Right lobe of liver (tissue), 6 donors: ENCODE measurements at regions not wholly inside any gene's neighbourhood (a gene's known extent, or its start where the extent isn't known, plus 50 kb on each side); places are given as distances from the start of the nearest gene placed in this dataset.

ENCODE experiments used
- ATAC-seq, 4 donors: fragments of 200-7000 bp; cut with Tn5 transposase; one replicate each; pipeline ENCODE4 v1.9.1; 2020; ENCODE audit warnings: mild to moderate bottlenecking in 4 of 4, moderate library complexity in 4 of 4
- DNase-seq, 3 donors: peaks; one replicate each; pipeline ENCODE4 v3.0.0-alpha.2; 2020
- H3K27ac ChIP-seq, 3 donors: fragments of 200-600 bp; one replicate each; pipeline ENCODE4 v1.8.0; 2022
- H3K27me3 ChIP-seq, 2 donors: fragments of 200-600 bp; one replicate each; pipeline ENCODE4 v1.8.0; 2022
- H3K36me3 ChIP-seq, 4 donors: fragments of 200-600 bp; sonication (generic) in 1 of 4; one replicate each; pipeline versions ENCODE4 v1.5.1 to v1.8.0; 2017 to 2022; ENCODE audit warnings: control low read depth in 1 of 4
- H3K4me1 ChIP-seq, 4 donors: fragments of 200-600 bp; sonication (generic) in 1 of 4; one replicate each; pipeline versions ENCODE4 v1.5.1 to v1.8.0; 2017 to 2022; ENCODE audit warnings: control low read depth in 1 of 4
- H3K4me3 ChIP-seq, 3 donors: fragments of 200-600 bp; one replicate each; pipeline ENCODE4 v1.8.0; 2022
- H3K9me3 ChIP-seq, 4 donors: fragments of 200-600 bp; sonication (generic) in 1 of 4; one replicate each; pipeline versions ENCODE4 v1.5.1 to v1.8.0; 2017 to 2022; ENCODE audit warnings: control low read depth in 1 of 4
- CTCF ChIP-seq, 4 donors: fragments of 200-600 bp in 3 of 4; fragments of 450-650 bp in 1 of 4; IDR thresholded peaks; one replicate each; pipeline versions ENCODE4 v1.5.1 to v1.8.0; 2016 to 2022; ENCODE audit warnings: antibody characterized with exemption in 4 of 4, mild to moderate bottlenecking in 2 of 4
- POLR2A ChIP-seq: fragments of 450-650 bp; IDR thresholded peaks from one replicate; pipeline ENCODE4 v1.6.1; 2017; ENCODE audit warnings: antibody characterized with exemption, mild to moderate bottlenecking
- WGBS: methylation state at CpG from one replicate; pipeline ENCODE4 v1.1.6; 2018; ENCODE audit warnings: low coverage, low lambda C conversion rate; ENCODE audit not compliant: insufficient coverage; ENCODE audit errors: missing lambda C conversion rate; 5-methylcytosine and 5-hydroxymethylcytosine counted together
- intact Hi-C, 2 donors: fragments of 100-400 bp; cut with DNase I; formaldehyde crosslinking; loops; one replicate each; pipeline versions ENCODE4 v1.11.2 to v1.14.1; 2022
- donor health status: DM: no; HTN: yes; CAD: no.
- donor health status: DM: no; HTN: no; CAD: no.
- donor health status: DM: no; HTN: no; CAD: no.
- donor health status: DM: no; HTN: yes; CAD: no.
- donor health status: DM: no; HTN: yes; CAD: no.

- ATAC-seq (no peak), DNase-seq (no peak)
- H3K4me1 ChIP-seq: no peaks in the 10 kb centered on the region
- TF ChIP-seq POLR2A (no peak), CTCF (IDR thresholded peaks at IDR 0.05) (no peak)
- 42% methylated on average over 2 of the region's 2 CpGs for WGBS
- no peaks in the 10 kb centered on the region for H3K36me3 ChIP-seq
- H3K27me3 ChIP-seq: no peaks in the 10 kb centered on the region
- H3K9me3 ChIP-seq: no peaks in the 10 kb centered on the region
- H3K4me3 ChIP-seq: no peak overlapping the region
- H3K27ac ChIP-seq: no peak overlapping the region
- intact Hi-C loops: no loop called here
These were observed 231.9 kb upstream of the BCOR start for GRCh38 chrX:40329616-40330015.

GRCh38 chrX:40327085-40327484 is 229.3 kb upstream of the BCOR start:
- Histone ChIP-seq H3K4me3 (no peak overlapping the region), H3K27ac (no peak overlapping the region), H3K36me3 (no peaks in the 10 kb centered on the region), H3K27me3 (no peaks in the 10 kb centered on the region), H3K4me1 (no peaks in the 10 kb centered on the region), H3K9me3 (no peaks in the 10 kb centered on the region)
- DNase-seq (no peak), ATAC-seq (no peak)
- no peak for TF ChIP-seq CTCF (IDR thresholded peaks at IDR 0.05)
- no peak for TF ChIP-seq POLR2A
- WGBS: 71% methylated on average over 1 of the region's 1 CpG
- intact Hi-C loops: no loop called here

- WGBS: 49% methylated on average over 7 of the region's 8 CpGs
- intact Hi-C loops: no loop called here
- no peaks in the 10 kb centered on the region for H3K36me3 ChIP-seq
- H3K27ac ChIP-seq: no peak overlapping the region
- no peaks in the 10 kb centered on the region for H3K27me3 ChIP-seq
- no peaks in the 10 kb centered on the region for H3K9me3 ChIP-seq
- DNase-seq (no peak), ATAC-seq (no peak)
- no peak for TF ChIP-seq POLR2A
- no peak for TF ChIP-seq CTCF (IDR thresholded peaks at IDR 0.05)
- no peaks in the 10 kb centered on the region for H3K4me1 ChIP-seq
- no peak overlapping the region for H3K4me3 ChIP-seq
These were observed 228.6 kb upstream of the BCOR start for GRCh38 chrX:40326186-40326965.

GRCh38 chrX:40325161-40325560 is 227.4 kb upstream of the BCOR start:
- H3K4me1 ChIP-seq: no peaks in the 10 kb centered on the region
- intact Hi-C loops: no loop called here
- TF ChIP-seq POLR2A: no peak
- H3K27me3 ChIP-seq: no peaks in the 10 kb centered on the region
- no peak overlapping the region for H3K4me3 ChIP-seq
- H3K9me3 ChIP-seq: no peaks in the 10 kb centered on the region
- no peak for ATAC-seq
- H3K36me3 ChIP-seq: no peaks in the 10 kb centered on the region
- DNase-seq: no peak
- WGBS: 100% methylated on average over 3 of the region's 11 CpGs
- H3K27ac ChIP-seq: no peak overlapping the region

GRCh38 chrX:40323977-40324376 is 226.2 kb upstream of the BCOR start:
- H3K36me3 ChIP-seq: no peaks in the 10 kb centered on the region
- intact Hi-C loops: no loop called here

More at GRCh38 chrX:40323977-40324376, 226.2 kb upstream of the BCOR start:
- WGBS: 66% methylated on average over 4 of the region's 5 CpGs
- Histone ChIP-seq H3K27ac (no peak overlapping the region), H3K4me3 (no peak overlapping the region), H3K27me3 (no peaks in the 10 kb centered on the region), H3K4me1 (no peaks in the 10 kb centered on the region), H3K9me3 (no peaks in the 10 kb centered on the region)
- DNase-seq (no peak), ATAC-seq (no peak)
- TF ChIP-seq CTCF (IDR thresholded peaks at IDR 0.05) (no peak), POLR2A (no peak)
